ENCODE measurements at regions not wholly inside any gene's neighbourhood (a gene's known extent, or its start where the extent isn't known, plus 50 kb on each side); places are given as distances from the start of the nearest gene placed in this dataset.

DNA sequence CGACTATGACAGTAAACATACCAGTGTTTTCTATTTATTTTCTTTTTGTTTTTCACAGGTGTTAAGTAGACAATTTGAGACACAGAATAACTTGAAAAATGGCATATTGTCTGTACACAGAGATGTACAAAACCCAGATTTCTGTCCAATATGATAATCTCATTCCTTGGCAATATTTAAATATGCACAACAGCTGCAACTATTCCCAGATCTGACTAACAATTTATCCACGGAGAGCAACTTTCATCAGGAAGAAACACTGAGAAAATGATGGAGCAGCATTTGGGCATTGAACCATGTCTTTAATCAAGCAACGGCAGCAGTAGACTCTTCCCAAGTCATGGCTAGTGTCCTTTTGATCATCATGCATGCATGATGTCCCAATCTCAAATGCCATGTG is 452.6 kb downstream of the ZPLD1 start:
- no peak for ATAC-seq (ENCODE audit: insufficient read depth, low read depth)
- H3K9me3 ChIP-seq (ENCODE audit: insufficient read depth, low read length, severe bottlenecking) = no peaks in the 10 kb centered on the region
- no peak overlapping the region for H3K4me3 ChIP-seq (ENCODE audit: low read depth in 1 of 2, low read length in 2 of 2)
- H3K79me2 ChIP-seq (ENCODE audit: insufficient read depth, low read length) = no peaks in the 10 kb centered on the region
- no peaks in the 10 kb centered on the region for H4K20me1 ChIP-seq (ENCODE audit: insufficient read depth, low read length)
- no peak overlapping the region for H3K9ac ChIP-seq (ENCODE audit: low read depth, low read length)
- no peaks in the 10 kb centered on the region for H3K36me3 ChIP-seq (ENCODE audit: insufficient read depth, low read length)
- no peaks in the 10 kb centered on the region for H3K4me1 ChIP-seq (ENCODE audit: insufficient read depth, low read length)
- no peaks in the 10 kb centered on the region for H3K27me3 ChIP-seq (ENCODE audit: insufficient read depth, low read length, poor library complexity)
- no peak overlapping the region for H2AFZ ChIP-seq (ENCODE audit: low read depth, low read length)
- no peak for DNase-seq
- TF ChIP-seq EZH2 (IDR thresholded peaks at IDR 0.05; ENCODE audit: borderline replicate concordance, low read depth, low read length, severe bottlenecking) = no peak
- no peak for TF ChIP-seq CTCF (IDR thresholded peaks at IDR 0.05; ENCODE audit: borderline replicate concordance, extremely low read depth, low read length, poor library complexity, severe bottlenecking)
- no peak overlapping the region for H3K27ac ChIP-seq (ENCODE audit: low read length)
- no peak overlapping the region for H3K4me2 ChIP-seq (ENCODE audit: insufficient read depth, low read length)

DNA sequence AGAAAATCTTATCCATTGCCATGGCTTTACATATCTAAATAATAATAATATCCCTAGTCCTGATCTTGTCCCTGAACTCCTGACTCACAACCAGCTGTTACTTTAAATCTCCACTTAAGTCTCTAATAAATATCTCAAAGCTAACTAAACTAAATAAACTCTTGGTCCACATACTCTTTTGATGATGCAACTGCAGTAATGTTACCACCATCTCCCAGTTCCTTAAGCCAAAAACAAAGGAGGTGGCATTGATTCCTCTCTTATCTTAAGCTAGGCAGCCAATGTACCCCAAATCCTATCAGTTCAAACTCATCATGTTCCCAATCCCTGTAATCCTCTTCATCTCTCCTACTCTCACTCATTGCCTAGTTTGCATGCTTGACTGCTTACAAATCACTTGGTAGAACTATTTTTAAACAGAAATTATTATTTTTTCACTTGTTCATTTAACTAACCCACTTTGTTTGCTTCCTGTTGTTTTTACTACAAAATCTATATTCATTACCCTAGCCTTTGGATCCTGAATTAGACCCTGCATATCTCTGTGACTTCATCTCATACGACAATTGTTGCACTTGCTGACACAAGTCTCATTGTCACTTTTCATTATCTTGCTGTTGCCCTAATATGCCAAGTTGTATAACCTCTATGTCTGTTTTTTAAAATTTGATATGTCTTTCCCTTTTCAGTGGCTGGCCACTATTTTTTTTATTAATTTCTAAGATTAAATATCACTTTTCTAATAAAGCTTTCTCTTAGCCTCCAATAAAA is 462.2 kb downstream of the ZPLD1 start:
- no peaks in the 10 kb centered on the region for H4K20me1 ChIP-seq (ENCODE audit: insufficient read depth, low read length)
- H3K36me3 ChIP-seq (ENCODE audit: insufficient read depth, low read length) = no peaks in the 10 kb centered on the region
- no peak overlapping the region for H3K4me2 ChIP-seq (ENCODE audit: insufficient read depth, low read length)
- H2AFZ ChIP-seq (ENCODE audit: low read depth, low read length) = no peak overlapping the region
- no peaks in the 10 kb centered on the region for H3K27me3 ChIP-seq (ENCODE audit: insufficient read depth, low read length, poor library complexity)
- no peaks in the 10 kb centered on the region for H3K4me1 ChIP-seq (ENCODE audit: insufficient read depth, low read length)
- ATAC-seq (ENCODE audit: insufficient read depth, low read depth) (no peak), DNase-seq (no peak)
- no peak overlapping the region for H3K27ac ChIP-seq (ENCODE audit: low read length)
- H3K9me3 ChIP-seq (ENCODE audit: insufficient read depth, low read length, severe bottlenecking) = no peaks in the 10 kb centered on the region
- TF ChIP-seq EZH2 (IDR thresholded peaks at IDR 0.05; ENCODE audit: borderline replicate concordance, low read depth, low read length, severe bottlenecking) (no peak), CTCF (IDR thresholded peaks at IDR 0.05; ENCODE audit: borderline replicate concordance, extremely low read depth, low read length, poor library complexity, severe bottlenecking) (no peak)
- no peaks in the 10 kb centered on the region for H3K79me2 ChIP-seq (ENCODE audit: insufficient read depth, low read length)
- H3K4me3 ChIP-seq (ENCODE audit: low read depth in 1 of 2, low read length in 2 of 2) = no peak overlapping the region
- H3K9ac ChIP-seq (ENCODE audit: low read depth, low read length) = no peak overlapping the region

GRCh38 chr3:102904629-102905028 is 469.8 kb downstream of the ZPLD1 start:
- no peaks in the 10 kb centered on the region for H3K79me2 ChIP-seq (ENCODE audit: insufficient read depth, low read length)
- H3K9me3 ChIP-seq (ENCODE audit: insufficient read depth, low read length, severe bottlenecking) = no peaks in the 10 kb centered on the region
- ATAC-seq (ENCODE audit: insufficient read depth, low read depth) (no peak), DNase-seq (no peak)
- no peak overlapping the region for H2AFZ ChIP-seq (ENCODE audit: low read depth, low read length)
- no peak overlapping the region for H3K9ac ChIP-seq (ENCODE audit: low read depth, low read length)
- H3K27me3 ChIP-seq (ENCODE audit: insufficient read depth, low read length, poor library complexity) = no peaks in the 10 kb centered on the region
- H4K20me1 ChIP-seq (ENCODE audit: insufficient read depth, low read length) = no peaks in the 10 kb centered on the region
- no peak overlapping the region for H3K4me3 ChIP-seq (ENCODE audit: low read depth in 1 of 2, low read length in 2 of 2)
- H3K4me2 ChIP-seq (ENCODE audit: insufficient read depth, low read length) = no peak overlapping the region
- H3K4me1 ChIP-seq (ENCODE audit: insufficient read depth, low read length) = no peaks in the 10 kb centered on the region
- no peak for TF ChIP-seq EZH2 (IDR thresholded peaks at IDR 0.05; ENCODE audit: borderline replicate concordance, low read depth, low read length, severe bottlenecking)
- no peak for TF ChIP-seq CTCF (IDR thresholded peaks at IDR 0.05; ENCODE audit: borderline replicate concordance, extremely low read depth, low read length, poor library complexity, severe bottlenecking)
- H3K27ac ChIP-seq (ENCODE audit: low read length) = no peak overlapping the region
- H3K36me3 ChIP-seq (ENCODE audit: insufficient read depth, low read length) = no peaks in the 10 kb centered on the region
